DND-41 (cell line): ENCODE measurements at regions not wholly inside any gene's neighbourhood (a gene's known extent, or its start where the extent isn't known, plus 50 kb on each side); places are given as distances from the start of the nearest gene placed in this dataset.

Experiments used
- EZH2 ChIP-seq: IDR thresholded peaks from 3 replicates; pipeline ENCODE4 v1.6.1; 2012; ENCODE audit warnings: borderline replicate concordance, low read depth, mild to moderate bottlenecking, moderate library complexity, low read length, inconsistent platforms; ENCODE audit not compliant: severe bottlenecking
- TF ChIP-seq, protein P1 (sequence below): IDR thresholded peaks from 2 replicates; pipeline ENCODE4 v1.5.1; 2012; ENCODE audit warnings: borderline replicate concordance, low read length, moderate library complexity, mild to moderate bottlenecking; ENCODE audit not compliant: poor library complexity, severe bottlenecking; ENCODE audit errors: extremely low read depth

GRCh38 chr10:88095223-88095721 lies 231.8 kb downstream of the PTEN start:
- TF ChIP-seq, protein P1, sequence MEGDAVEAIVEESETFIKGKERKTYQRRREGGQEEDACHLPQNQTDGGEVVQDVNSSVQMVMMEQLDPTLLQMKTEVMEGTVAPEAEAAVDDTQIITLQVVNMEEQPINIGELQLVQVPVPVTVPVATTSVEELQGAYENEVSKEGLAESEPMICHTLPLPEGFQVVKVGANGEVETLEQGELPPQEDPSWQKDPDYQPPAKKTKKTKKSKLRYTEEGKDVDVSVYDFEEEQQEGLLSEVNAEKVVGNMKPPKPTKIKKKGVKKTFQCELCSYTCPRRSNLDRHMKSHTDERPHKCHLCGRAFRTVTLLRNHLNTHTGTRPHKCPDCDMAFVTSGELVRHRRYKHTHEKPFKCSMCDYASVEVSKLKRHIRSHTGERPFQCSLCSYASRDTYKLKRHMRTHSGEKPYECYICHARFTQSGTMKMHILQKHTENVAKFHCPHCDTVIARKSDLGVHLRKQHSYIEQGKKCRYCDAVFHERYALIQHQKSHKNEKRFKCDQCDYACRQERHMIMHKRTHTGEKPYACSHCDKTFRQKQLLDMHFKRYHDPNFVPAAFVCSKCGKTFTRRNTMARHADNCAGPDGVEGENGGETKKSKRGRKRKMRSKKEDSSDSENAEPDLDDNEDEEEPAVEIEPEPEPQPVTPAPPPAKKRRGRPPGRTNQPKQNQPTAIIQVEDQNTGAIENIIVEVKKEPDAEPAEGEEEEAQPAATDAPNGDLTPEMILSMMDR = no peak
- no peak for TF ChIP-seq EZH2
